Hepatocyte (in vitro differentiated cells): ENCODE measurements at regions not wholly inside any gene's neighbourhood (a gene's known extent, or its start where the extent isn't known, plus 50 kb on each side); places are given as distances from the start of the nearest gene placed in this dataset.
A peak's percentile ranks its signal among the peaks of the same experiment; 100 is the strongest.

ENCODE experiments used
- DNase-seq: peaks from one replicate; pipeline ENCODE4 v3.0.0-alpha.2; 2016; ENCODE audit warnings: low spot score
- H2AFZ ChIP-seq: fragments of 200-600 bp; sonication (generic); 2 replicates; pipeline ENCODE4 v1.6.0; 2016; ENCODE audit warnings: antibody characterized with exemption, mild to moderate bottlenecking
- H3K27ac ChIP-seq: fragments of 200-600 bp; sonication (generic); 2 replicates; pipeline ENCODE4 v1.5.1; 2016; ENCODE audit warnings: mild to moderate bottlenecking
- H3K27me3 ChIP-seq: fragments of 200-600 bp; sonication (generic); 2 replicates; pipeline ENCODE4 v1.6.1; 2016
- H3K36me3 ChIP-seq: fragments of 200-600 bp; sonication (generic); replicated peaks from 2 replicates; pipeline ENCODE4 v1.5.1; 2016; ENCODE audit warnings: low read depth; ENCODE audit not compliant: insufficient read depth
- H3K4me1 ChIP-seq: fragments of 200-600 bp; sonication (generic); 2 replicates; pipeline ENCODE4 v1.5.1; 2016; ENCODE audit warnings: mild to moderate bottlenecking, moderate library complexity; ENCODE audit not compliant: insufficient read depth
- H3K4me2 ChIP-seq: fragments of 200-600 bp; sonication (generic); 2 replicates; pipeline ENCODE4 v1.6.0; 2016
- H3K4me3 ChIP-seq: fragments of 200-600 bp; sonication (generic); 2 replicates; pipeline ENCODE4 v1.5.1; 2016; ENCODE audit warnings: mild to moderate bottlenecking
- H3K79me2 ChIP-seq: fragments of 200-600 bp; sonication (generic); 2 replicates; pipeline ENCODE4 v1.6.0; 2017; ENCODE audit warnings: mild to moderate bottlenecking
- H3K9me2 ChIP-seq: fragments of 200-600 bp; sonication (generic); replicated peaks from 2 replicates; pipeline ENCODE4 v1.6.0; 2017; ENCODE audit warnings: mild to moderate bottlenecking; ENCODE audit not compliant: insufficient read depth
- H3K9me3 ChIP-seq: fragments of 200-600 bp; sonication (generic); 2 replicates; pipeline ENCODE4 v1.5.1; 2016; ENCODE audit warnings: low read depth, mild to moderate bottlenecking
- H4K20me1 ChIP-seq: fragments of 200-600 bp; sonication (generic); 2 replicates; pipeline ENCODE4 v1.6.0; 2016; ENCODE audit warnings: mild to moderate bottlenecking; ENCODE audit not compliant: insufficient read depth, poor library complexity, severe bottlenecking
- CTCF ChIP-seq: fragments of 200-600 bp; sonication (generic); IDR thresholded peaks from 2 replicates; pipeline ENCODE4 v1.5.1; 2016; ENCODE audit warnings: antibody characterized with exemption, mild to moderate bottlenecking; ENCODE audit not compliant: poor library complexity
- EZH2 ChIP-seq: fragments of 200-600 bp; sonication (generic); IDR thresholded peaks from 2 replicates; pipeline ENCODE4 v1.6.1; 2016; ENCODE audit warnings: antibody characterized with exemption, mild to moderate bottlenecking, borderline replicate concordance
- EZH2phosphoT487 ChIP-seq: fragments of 200-600 bp; sonication (generic); IDR thresholded peaks from one replicate; pipeline ENCODE4 v1.6.1; 2018; ENCODE audit warnings: antibody characterized with exemption, mild to moderate bottlenecking, low read depth, moderate library complexity; ENCODE audit not compliant: unreplicated experiment, severe bottlenecking
- WGBS: methylation state at CpG from one replicate; pipeline ENCODE4 v1.1.6; 2016; ENCODE audit warnings: low lambda C conversion rate; ENCODE audit errors: missing lambda C conversion rate; 5-methylcytosine and 5-hydroxymethylcytosine counted together

GRCh38 chr5:124059200-124059599 lies 547.2 kb downstream of the CSNK1G3 start:
- Histone ChIP-seq H3K27ac (no peak overlapping the region), H3K4me2 (no peak overlapping the region), H3K36me3 (no peaks in the 10 kb centered on the region), H4K20me1 (no peaks in the 10 kb centered on the region), H3K27me3 (no peaks in the 10 kb centered on the region), H3K9me2 (no peaks in the 10 kb centered on the region), H3K9me3 (no peaks in the 10 kb centered on the region), H3K4me1 (peaks cover 21% of the 10 kb centered on the region), H3K4me3 (no peak overlapping the region), H2AFZ (no peak overlapping the region), H3K79me2 (no peaks in the 10 kb centered on the region)
- 84% methylated on average over 3 of the region's 3 CpGs for WGBS
- TF ChIP-seq CTCF, result no peak
- no peak for DNase-seq

- Histone ChIP-seq H4K20me1 (no peaks in the 10 kb centered on the region), H3K36me3 (no peaks in the 10 kb centered on the region), H3K4me3 (no peak overlapping the region), H3K4me2 (peak overlapping the region; percentile 55), H3K9me3 (no peaks in the 10 kb centered on the region), H3K79me2 (no peaks in the 10 kb centered on the region), H3K9me2 (no peaks in the 10 kb centered on the region), H3K27ac (no peak overlapping the region), H3K27me3 (no peaks in the 10 kb centered on the region), H2AFZ (no peak overlapping the region), H3K4me1 (peaks cover 21% of the 10 kb centered on the region)
- TF ChIP-seq CTCF (no peak), EZH2 (no peak), EZH2phosphoT487 (no peak)
- WGBS, result 71% methylated on average over 4 of the region's 4 CpGs
- no peak for DNase-seq
These were observed 545.8 kb downstream of the CSNK1G3 start for GRCh38 chr5:124057724-124058231.

- DNase-seq, result peak; percentile 16
- H3K4me1 ChIP-seq, result peaks cover 21% of the 10 kb centered on the region
- no peaks in the 10 kb centered on the region for H3K9me2 ChIP-seq
- 44% methylated on average over 6 of the region's 6 CpGs for WGBS
- H3K36me3 ChIP-seq, result no peaks in the 10 kb centered on the region
- H3K27ac ChIP-seq, result no peak overlapping the region
- H3K9me3 ChIP-seq, result no peaks in the 10 kb centered on the region
- no peak overlapping the region for H2AFZ ChIP-seq
- H3K4me2 ChIP-seq, result peak overlapping the region; percentile 55
- TF ChIP-seq EZH2 (no peak), EZH2phosphoT487 (no peak), CTCF (no peak)
- no peaks in the 10 kb centered on the region for H3K79me2 ChIP-seq
- H3K4me3 ChIP-seq, result no peak overlapping the region
- no peaks in the 10 kb centered on the region for H3K27me3 ChIP-seq
- H4K20me1 ChIP-seq, result no peaks in the 10 kb centered on the region
These were observed 545.2 kb downstream of the CSNK1G3 start for GRCh38 chr5:124056991-124057723.
